Limb (tissue), 2 donors: ENCODE measurements at regions not wholly inside any gene's neighbourhood (a gene's known extent, or its start where the extent isn't known, plus 50 kb on each side); places are given as distances from the start of the nearest gene placed in this dataset.
"Not testable (repeated sequence)": the region's sequence is repeated elsewhere in the genome, so short reads cannot be mapped to it uniquely, and the experiment has no call there.

Experiments
- DNase-seq, 2 donors: peaks; one replicate each; pipeline ENCODE4 v3.0.0-alpha.2; 2016; ENCODE audit errors: extremely low spot score in 2 of 2

- not testable (repeated sequence) for DNase-seq
These were observed 155.2 kb upstream of the KBTBD8 start for GRCh38 chr3:66842761-66843464.

GRCh38 chr3:66851894-66852613 lies 146.1 kb upstream of the KBTBD8 start:
- no peak for DNase-seq

GRCh38 chr3:66854601-66855151 lies 143.4 kb upstream of the KBTBD8 start:
- no peak for DNase-seq

GRCh38 chr3:66856533-66856932 lies 141.6 kb upstream of the KBTBD8 start:
- no peak for DNase-seq

- no peak for DNase-seq
These were observed 139.3 kb upstream of the KBTBD8 start for GRCh38 chr3:66858656-66859381.

GRCh38 chr3:66860771-66861170 lies 137.3 kb upstream of the KBTBD8 start:
- DNase-seq: no peak

GRCh38 chr3:66863205-66864111 lies 134.6 kb upstream of the KBTBD8 start:
- no peak for DNase-seq

GRCh38 chr3:66884659-66885058 lies 113.4 kb upstream of the KBTBD8 start:
- no peak for DNase-seq

- DNase-seq: no peak
These were observed 112.6 kb upstream of the KBTBD8 start for GRCh38 chr3:66885326-66886000.

GRCh38 chr3:66889750-66890494 lies 108.2 kb upstream of the KBTBD8 start:
- DNase-seq: no peak

- no peak for DNase-seq
These were observed 100.0 kb upstream of the KBTBD8 start for GRCh38 chr3:66898155-66898554.

GRCh38 chr3:66904336-66904735 lies 93.8 kb upstream of the KBTBD8 start:
- no peak for DNase-seq

- peak in 1 of 2 donors; percentile 40 for DNase-seq
These were observed 93.1 kb upstream of the KBTBD8 start for GRCh38 chr3:66904831-66905493.

GRCh38 chr3:66907136-66907535 lies 91.0 kb upstream of the KBTBD8 start:
- DNase-seq: no peak

GRCh38 chr3:66910266-66911055 lies 87.6 kb upstream of the KBTBD8 start:
- DNase-seq: peak in 1 of 2 donors; percentile 54

GRCh38 chr3:66912306-66912705 lies 85.8 kb upstream of the KBTBD8 start:
- no peak for DNase-seq

GRCh38 chr3:66922058-66922457 lies 76.0 kb upstream of the KBTBD8 start:
- DNase-seq: no peak

GRCh38 chr3:66923969-66924368 lies 74.1 kb upstream of the KBTBD8 start:
- DNase-seq: no peak
